ENCODE measurements at regions not wholly inside any gene's neighbourhood (a gene's known extent, or its start where the extent isn't known, plus 50 kb on each side); places are given as distances from the start of the nearest gene placed in this dataset.

DNA sequence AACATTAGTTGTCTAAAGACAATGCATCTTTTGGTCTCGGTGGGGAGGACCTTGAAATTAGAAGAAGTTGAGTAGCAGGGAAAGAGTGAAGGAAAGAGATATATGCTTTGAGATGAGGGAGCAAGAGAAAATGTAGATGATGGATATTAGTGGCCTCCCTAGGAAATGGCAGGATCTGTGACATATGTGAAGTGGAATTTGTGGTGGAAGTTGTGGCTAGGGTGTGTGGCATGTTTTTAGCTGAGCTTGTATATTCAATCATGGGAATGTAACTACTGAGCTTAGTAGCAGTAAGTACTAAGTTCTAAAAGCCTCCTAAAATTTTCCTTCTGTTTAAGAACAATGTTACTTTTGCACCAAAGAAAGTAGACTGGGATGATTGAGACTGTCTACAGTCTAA lies 382.8 kb upstream of the CTSO start:
- intact Hi-C loops (cut with DNase I; ENCODE audit: low total_unique reads): no loop called here
- H3K4me3 ChIP-seq (ENCODE audit: low read depth, poor library complexity, severe bottlenecking): no peak overlapping the region
- 85 to 91% methylated on average over 1 of the region's 1 CpG for WGBS, 2 donors
- no peak for TF ChIP-seq POLR2A (IDR thresholded peaks at IDR 0.05)
- TF ChIP-seq, protein P1, sequence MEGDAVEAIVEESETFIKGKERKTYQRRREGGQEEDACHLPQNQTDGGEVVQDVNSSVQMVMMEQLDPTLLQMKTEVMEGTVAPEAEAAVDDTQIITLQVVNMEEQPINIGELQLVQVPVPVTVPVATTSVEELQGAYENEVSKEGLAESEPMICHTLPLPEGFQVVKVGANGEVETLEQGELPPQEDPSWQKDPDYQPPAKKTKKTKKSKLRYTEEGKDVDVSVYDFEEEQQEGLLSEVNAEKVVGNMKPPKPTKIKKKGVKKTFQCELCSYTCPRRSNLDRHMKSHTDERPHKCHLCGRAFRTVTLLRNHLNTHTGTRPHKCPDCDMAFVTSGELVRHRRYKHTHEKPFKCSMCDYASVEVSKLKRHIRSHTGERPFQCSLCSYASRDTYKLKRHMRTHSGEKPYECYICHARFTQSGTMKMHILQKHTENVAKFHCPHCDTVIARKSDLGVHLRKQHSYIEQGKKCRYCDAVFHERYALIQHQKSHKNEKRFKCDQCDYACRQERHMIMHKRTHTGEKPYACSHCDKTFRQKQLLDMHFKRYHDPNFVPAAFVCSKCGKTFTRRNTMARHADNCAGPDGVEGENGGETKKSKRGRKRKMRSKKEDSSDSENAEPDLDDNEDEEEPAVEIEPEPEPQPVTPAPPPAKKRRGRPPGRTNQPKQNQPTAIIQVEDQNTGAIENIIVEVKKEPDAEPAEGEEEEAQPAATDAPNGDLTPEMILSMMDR (IDR thresholded peaks at IDR 0.05): no peak
- no peak for DNase-seq (ENCODE audit: low spot score in 2 of 2)

GRCh38 chr4:156335721-156336120 lies 382.1 kb upstream of the CTSO start:
- no peak overlapping the region for H3K4me3 ChIP-seq (ENCODE audit: low read depth, poor library complexity, severe bottlenecking)
- 87 to 95% methylated on average over 1 of the region's 1 CpG for WGBS, 2 donors
- intact Hi-C loops (cut with DNase I; ENCODE audit: low total_unique reads): no loop called here
- no peak for DNase-seq (ENCODE audit: low spot score in 2 of 2)
- TF ChIP-seq, protein P1 (IDR thresholded peaks at IDR 0.05): no peak
- TF ChIP-seq POLR2A (IDR thresholded peaks at IDR 0.05): no peak

GRCh38 chr4:156330436-156331031 lies 376.9 kb upstream of the CTSO start:
- TF ChIP-seq, protein P1 (IDR thresholded peaks at IDR 0.05): no peak
- no peak for TF ChIP-seq POLR2A (IDR thresholded peaks at IDR 0.05)
- DNase-seq (ENCODE audit: low spot score in 2 of 2): no peak
- 78 to 83% methylated on average over 7 of the region's 7 CpGs for WGBS, 2 donors
- intact Hi-C loops (cut with DNase I; ENCODE audit: low total_unique reads): no loop called here
- H3K4me3 ChIP-seq (ENCODE audit: low read depth, poor library complexity, severe bottlenecking): no peak overlapping the region

DNA sequence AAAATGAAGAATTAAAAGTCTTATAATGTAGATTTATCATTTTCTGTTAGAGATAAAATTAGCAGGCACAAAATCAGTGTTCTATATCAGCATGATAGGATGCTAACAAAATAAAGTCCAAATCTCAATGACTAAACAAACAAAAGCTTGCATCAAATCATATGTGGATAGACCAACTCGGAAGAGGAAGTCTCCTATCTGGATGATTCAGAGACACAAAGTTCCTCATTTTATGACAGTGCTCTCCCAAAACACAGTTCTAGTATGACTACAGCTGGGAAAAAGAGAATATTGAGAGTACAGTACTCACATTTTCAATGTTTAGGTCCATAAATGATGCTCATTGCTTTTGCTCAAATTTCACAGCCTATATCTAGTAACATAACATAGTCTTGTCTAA lies 376.1 kb upstream of the CTSO start:
- no peak for DNase-seq (ENCODE audit: low spot score in 2 of 2)
- H3K4me3 ChIP-seq (ENCODE audit: low read depth, poor library complexity, severe bottlenecking): no peak overlapping the region
- intact Hi-C loops (cut with DNase I; ENCODE audit: low total_unique reads): no loop called here
- WGBS, 2 donors: 52 to 68% methylated on average over 1 of the region's 1 CpG
- TF ChIP-seq POLR2A (IDR thresholded peaks at IDR 0.05): no peak
- TF ChIP-seq, protein P1 (IDR thresholded peaks at IDR 0.05): no peak

- intact Hi-C loops (cut with DNase I; ENCODE audit: low total_unique reads): loop anchor here (1.0 kb wide), 1 partner anchor 22 kb away; no protein-coding TSS in a partner anchor
- WGBS, 2 donors: 84 to 91% methylated on average over 3 of the region's 3 CpGs
- TF ChIP-seq, protein P1 (IDR thresholded peaks at IDR 0.05): no peak
- no peak for TF ChIP-seq POLR2A (IDR thresholded peaks at IDR 0.05)
- no peak for DNase-seq (ENCODE audit: low spot score in 2 of 2)
- H3K4me3 ChIP-seq (ENCODE audit: low read depth, poor library complexity, severe bottlenecking): no peak overlapping the region
Measured at GRCh38 chr4:156328882-156329281, 375.2 kb upstream of the CTSO start.

DNA sequence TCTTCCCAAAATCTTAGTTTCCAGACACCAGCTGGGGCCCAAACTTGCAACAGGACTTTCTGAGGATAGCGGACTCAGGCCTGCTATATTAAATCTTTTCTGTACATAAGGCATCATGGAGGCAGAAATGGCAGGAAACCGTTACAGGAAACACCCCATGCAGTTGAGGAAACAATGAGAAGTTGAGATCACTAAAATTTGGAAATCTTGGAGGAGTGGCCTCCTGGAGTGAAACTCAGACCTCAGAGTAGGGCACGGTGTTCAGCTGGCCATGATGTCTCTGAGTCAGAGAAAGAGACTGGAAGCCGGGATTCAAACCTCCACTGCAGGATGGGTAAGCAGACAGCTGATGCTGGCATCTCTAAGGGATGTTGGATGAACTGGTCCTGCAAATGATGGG lies 372.6 kb upstream of the CTSO start:
- no peak overlapping the region for H3K4me3 ChIP-seq (ENCODE audit: low read depth, poor library complexity, severe bottlenecking)
- TF ChIP-seq POLR2A (IDR thresholded peaks at IDR 0.05): no peak
- TF ChIP-seq, protein P1 (IDR thresholded peaks at IDR 0.05): no peak
- DNase-seq (ENCODE audit: low spot score in 2 of 2): no peak
- WGBS, 2 donors: 54 to 85% methylated on average over 4 of the region's 4 CpGs
- intact Hi-C loops (cut with DNase I; ENCODE audit: low total_unique reads): no loop called here

Data from lower leg skin (tissue), 4 donors.